ENCODE measurements at regions not wholly inside any gene's neighbourhood (a gene's known extent, or its start where the extent isn't known, plus 50 kb on each side); places are given as distances from the start of the nearest gene placed in this dataset.

- peaks cover 2% of the 10 kb centered on the region for H3K27me3 Mint-ChIP-seq
- H3K36me3 Mint-ChIP-seq = no peaks in the 10 kb centered on the region
Measured at GRCh38 chr19:30783936-30784335, 411.8 kb downstream of the ZNF536 start.

GRCh38 chr19:30783212-30783611 lies 411.0 kb downstream of the ZNF536 start:
- H3K4me3 Mint-ChIP-seq = no peak overlapping the region
- H3K4me1 Mint-ChIP-seq (ENCODE audit: low read depth) = no peaks in the 10 kb centered on the region
- H3K9me3 Mint-ChIP-seq (ENCODE audit: low read depth) = no peaks in the 10 kb centered on the region
- no peaks in the 10 kb centered on the region for H3K36me3 Mint-ChIP-seq
- no peak overlapping the region for H3K27ac Mint-ChIP-seq
- peaks cover 3% of the 10 kb centered on the region for H3K27me3 Mint-ChIP-seq

More at GRCh38 chr19:30783936-30784335, 411.8 kb downstream of the ZNF536 start:
- H3K27ac Mint-ChIP-seq = no peak overlapping the region
- no peaks in the 10 kb centered on the region for H3K9me3 Mint-ChIP-seq (ENCODE audit: low read depth)
- no peak overlapping the region for H3K4me3 Mint-ChIP-seq
- no peaks in the 10 kb centered on the region for H3K4me1 Mint-ChIP-seq (ENCODE audit: low read depth)

GRCh38 chr19:30781519-30781918 lies 409.3 kb downstream of the ZNF536 start:
- Mint-ChIP-seq H3K9me3 (ENCODE audit: low read depth) (no peaks in the 10 kb centered on the region), H3K4me1 (ENCODE audit: low read depth) (no peaks in the 10 kb centered on the region), H3K4me3 (no peak overlapping the region), H3K36me3 (no peaks in the 10 kb centered on the region), H3K27ac (no peak overlapping the region), H3K27me3 (peaks cover 3% of the 10 kb centered on the region)

GRCh38 chr19:30781047-30781446 lies 408.9 kb downstream of the ZNF536 start:
- Mint-ChIP-seq H3K27me3 (peaks cover 3% of the 10 kb centered on the region), H3K9me3 (ENCODE audit: low read depth) (no peaks in the 10 kb centered on the region), H3K4me3 (no peak overlapping the region), H3K4me1 (ENCODE audit: low read depth) (no peaks in the 10 kb centered on the region), H3K27ac (no peak overlapping the region), H3K36me3 (no peaks in the 10 kb centered on the region)

- Mint-ChIP-seq H3K9me3 (ENCODE audit: low read depth) (no peaks in the 10 kb centered on the region), H3K27me3 (peaks cover 3% of the 10 kb centered on the region), H3K27ac (no peak overlapping the region), H3K36me3 (no peaks in the 10 kb centered on the region), H3K4me3 (no peak overlapping the region), H3K4me1 (ENCODE audit: low read depth) (no peaks in the 10 kb centered on the region)
Measured at GRCh38 chr19:30780456-30780855, 408.3 kb downstream of the ZNF536 start.

GRCh38 chr19:30780032-30780431 lies 407.8 kb downstream of the ZNF536 start:
- Mint-ChIP-seq H3K9me3 (ENCODE audit: low read depth) (no peaks in the 10 kb centered on the region), H3K27ac (no peak overlapping the region), H3K36me3 (no peaks in the 10 kb centered on the region), H3K4me1 (ENCODE audit: low read depth) (no peaks in the 10 kb centered on the region), H3K27me3 (peaks cover 3% of the 10 kb centered on the region), H3K4me3 (no peak overlapping the region)

GRCh38 chr19:30778961-30779715 lies 407.0 kb downstream of the ZNF536 start:
- no peaks in the 10 kb centered on the region for H3K36me3 Mint-ChIP-seq
- no peak overlapping the region for H3K4me3 Mint-ChIP-seq
- H3K27me3 Mint-ChIP-seq = peaks cover 4% of the 10 kb centered on the region
- H3K4me1 Mint-ChIP-seq (ENCODE audit: low read depth) = no peaks in the 10 kb centered on the region
- H3K27ac Mint-ChIP-seq = no peak overlapping the region
- H3K9me3 Mint-ChIP-seq (ENCODE audit: low read depth) = no peaks in the 10 kb centered on the region

- Mint-ChIP-seq H3K4me3 (no peak overlapping the region), H3K9me3 (ENCODE audit: low read depth) (no peaks in the 10 kb centered on the region), H3K27me3 (peaks cover 7% of the 10 kb centered on the region), H3K36me3 (no peaks in the 10 kb centered on the region), H3K4me1 (ENCODE audit: low read depth) (no peaks in the 10 kb centered on the region), H3K27ac (no peak overlapping the region)
Measured at GRCh38 chr19:30778061-30778460, 405.9 kb downstream of the ZNF536 start.

- Mint-ChIP-seq H3K4me1 (ENCODE audit: low read depth) (no peaks in the 10 kb centered on the region), H3K4me3 (no peak overlapping the region), H3K36me3 (no peaks in the 10 kb centered on the region), H3K9me3 (ENCODE audit: low read depth) (peaks cover 5% of the 10 kb centered on the region), H3K27ac (no peak overlapping the region), H3K27me3 (peaks cover 5% of the 10 kb centered on the region)
Measured at GRCh38 chr19:30775956-30776355, 403.8 kb downstream of the ZNF536 start.

- H3K27ac Mint-ChIP-seq = no peak overlapping the region
- peaks cover 8% of the 10 kb centered on the region for H3K9me3 Mint-ChIP-seq (ENCODE audit: low read depth)
- H3K36me3 Mint-ChIP-seq = no peaks in the 10 kb centered on the region
- H3K4me3 Mint-ChIP-seq = no peak overlapping the region
- peaks cover 5% of the 10 kb centered on the region for H3K27me3 Mint-ChIP-seq
- H3K4me1 Mint-ChIP-seq (ENCODE audit: low read depth) = no peaks in the 10 kb centered on the region
Measured at GRCh38 chr19:30774252-30774766, 402.1 kb downstream of the ZNF536 start.

- Mint-ChIP-seq H3K4me3 (no peak overlapping the region), H3K27me3 (peaks cover 7% of the 10 kb centered on the region), H3K36me3 (no peaks in the 10 kb centered on the region), H3K27ac (no peak overlapping the region), H3K9me3 (ENCODE audit: low read depth) (peaks cover 10% of the 10 kb centered on the region), H3K4me1 (ENCODE audit: low read depth) (no peaks in the 10 kb centered on the region)
Measured at GRCh38 chr19:30762651-30763050, 390.5 kb downstream of the ZNF536 start.

GRCh38 chr19:30760014-30760413 lies 387.8 kb downstream of the ZNF536 start:
- Mint-ChIP-seq H3K4me1 (ENCODE audit: low read depth) (no peaks in the 10 kb centered on the region), H3K4me3 (no peak overlapping the region), H3K9me3 (ENCODE audit: low read depth) (no peaks in the 10 kb centered on the region), H3K36me3 (no peaks in the 10 kb centered on the region), H3K27me3 (peaks cover 6% of the 10 kb centered on the region), H3K27ac (no peak overlapping the region)

- H3K9me3 Mint-ChIP-seq (ENCODE audit: low read depth) = no peaks in the 10 kb centered on the region
- no peaks in the 10 kb centered on the region for H3K36me3 Mint-ChIP-seq
- H3K27me3 Mint-ChIP-seq = peaks cover 3% of the 10 kb centered on the region
- no peak overlapping the region for H3K27ac Mint-ChIP-seq
- no peaks in the 10 kb centered on the region for H3K4me1 Mint-ChIP-seq (ENCODE audit: low read depth)
- H3K4me3 Mint-ChIP-seq = no peak overlapping the region
Measured at GRCh38 chr19:30757837-30758617, 385.8 kb downstream of the ZNF536 start.

- Mint-ChIP-seq H3K4me3 (no peak overlapping the region), H3K27ac (no peak overlapping the region), H3K36me3 (no peaks in the 10 kb centered on the region), H3K9me3 (ENCODE audit: low read depth) (no peaks in the 10 kb centered on the region), H3K27me3 (peaks cover 3% of the 10 kb centered on the region), H3K4me1 (ENCODE audit: low read depth) (no peaks in the 10 kb centered on the region)
Measured at GRCh38 chr19:30757104-30757836, 385.1 kb downstream of the ZNF536 start.

GRCh38 chr19:30755581-30755980 lies 383.4 kb downstream of the ZNF536 start:
- Mint-ChIP-seq H3K27ac (no peak overlapping the region), H3K36me3 (no peaks in the 10 kb centered on the region), H3K9me3 (ENCODE audit: low read depth) (peaks cover under 1% of the 10 kb centered on the region), H3K27me3 (peaks cover 3% of the 10 kb centered on the region), H3K4me3 (no peak overlapping the region), H3K4me1 (ENCODE audit: low read depth) (no peaks in the 10 kb centered on the region)

Measured in activated naive CD8-positive, alpha-beta T cell (primary cell).